Left renal pelvis (tissue), 4 donors: ENCODE measurements at regions not wholly inside any gene's neighbourhood (a gene's known extent, or its start where the extent isn't known, plus 50 kb on each side); places are given as distances from the start of the nearest gene placed in this dataset.
"Not testable (repeated sequence)": the region's sequence is repeated elsewhere in the genome, so short reads cannot be mapped to it uniquely, and the experiment has no call there.

Experiments
- DNase-seq, 4 donors: peaks; one replicate each; pipeline ENCODE4 v3.0.0-alpha.2; 2013; ENCODE audit warnings: low read depth in 4 of 4, low spot score in 3 of 4

GRCh38 chr4:31674313-31674947, 954.3 kb downstream of the PCDH7 start:
- no peak for DNase-seq

DNA sequence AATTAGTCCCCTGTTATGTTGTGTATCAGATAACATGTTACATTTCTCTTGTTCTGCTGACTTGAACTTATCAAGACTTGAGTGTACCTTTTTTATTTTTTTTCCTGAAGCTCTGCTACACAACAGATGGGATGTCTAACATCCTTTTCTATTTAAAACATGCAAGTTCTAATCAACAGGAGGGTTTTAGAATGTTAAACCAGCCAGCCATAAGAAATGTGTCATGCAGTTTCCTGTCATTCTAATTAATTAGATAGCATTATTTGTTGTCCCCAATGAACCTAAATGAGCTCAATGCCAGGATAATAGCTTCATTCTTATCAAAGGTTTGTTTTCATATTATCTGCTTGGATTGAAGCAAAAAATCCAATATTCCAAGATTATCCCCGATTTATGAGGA, 958.2 kb downstream of the PCDH7 start:
- DNase-seq: no peak

- no peak for DNase-seq
Measured at GRCh38 chr4:31682796-31683195, 962.6 kb downstream of the PCDH7 start.

DNA sequence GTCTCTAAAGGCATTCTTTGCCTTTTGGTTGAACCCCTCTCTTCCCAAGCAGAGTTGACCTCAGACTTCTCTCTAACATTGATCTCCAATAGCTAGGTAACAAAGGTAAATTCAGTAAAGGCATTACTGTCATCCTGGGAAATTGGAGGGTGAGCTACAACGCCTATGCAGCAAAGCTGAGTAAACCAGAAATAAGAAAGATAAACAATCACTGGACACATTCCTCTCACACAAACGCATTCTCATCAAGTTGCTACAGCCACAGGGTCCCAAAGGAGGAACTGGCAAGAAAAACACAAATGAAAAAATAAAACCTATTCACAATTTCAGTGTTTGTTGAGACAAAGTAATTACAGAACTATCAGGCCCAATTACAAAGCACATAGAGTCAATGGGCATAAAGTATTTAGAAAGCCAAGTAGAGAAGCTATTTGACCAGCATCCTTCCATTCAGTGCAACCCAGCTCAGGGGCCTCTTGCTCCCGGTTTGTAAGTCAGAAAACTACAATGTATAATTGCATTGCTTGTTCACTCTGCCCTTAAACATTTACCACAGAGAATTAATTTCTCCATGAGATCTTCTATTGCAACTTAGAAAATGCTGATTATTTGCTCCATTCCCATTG, 967.7 kb downstream of the PCDH7 start:
- no peak for DNase-seq

- no peak for DNase-seq
Measured at GRCh38 chr4:31692399-31692940, 972.3 kb downstream of the PCDH7 start.

- DNase-seq: no peak
Measured at GRCh38 chr4:31701256-31701655, 981.1 kb downstream of the PCDH7 start.

DNA sequence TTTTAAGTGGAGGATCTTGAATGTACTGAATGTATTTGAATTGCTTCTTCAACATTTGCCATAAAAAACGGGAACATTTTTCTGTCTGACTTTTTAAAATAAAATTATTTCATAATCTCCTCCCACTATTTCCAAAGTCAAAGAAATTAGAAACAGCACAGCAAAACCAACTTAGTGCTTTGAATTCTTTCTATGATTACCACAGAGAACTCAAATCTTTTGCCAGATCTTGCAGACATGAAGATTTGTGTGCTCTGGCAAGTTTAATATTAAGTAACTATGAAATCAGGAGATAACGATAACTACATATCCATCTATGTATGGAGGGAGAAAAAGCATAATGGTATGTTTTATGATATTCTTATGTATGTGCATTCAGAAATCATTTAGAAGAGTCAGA, 982.2 kb downstream of the PCDH7 start:
- no peak for DNase-seq

DNA sequence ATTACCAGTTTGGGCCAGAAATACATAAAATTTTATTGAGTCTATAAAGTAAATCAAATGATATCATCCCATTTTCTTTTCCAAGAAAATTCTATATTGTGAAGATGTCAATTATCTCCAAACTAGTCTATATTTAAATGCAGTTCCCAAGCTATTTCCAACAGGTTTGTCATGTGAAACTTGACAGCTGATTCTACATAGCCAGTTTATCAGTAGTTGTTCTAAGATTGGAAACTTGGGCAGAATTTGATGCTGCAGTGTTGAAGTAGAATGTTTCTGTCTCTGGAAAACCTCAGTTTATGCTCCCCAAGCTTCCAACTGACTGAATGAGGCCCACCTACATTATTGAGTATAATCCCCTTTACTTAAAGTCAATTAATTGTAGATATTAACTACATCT, 994.1 kb downstream of the PCDH7 start:
- DNase-seq: no peak

GRCh38 chr4:31715302-31715701, 995.1 kb downstream of the PCDH7 start:
- no peak for DNase-seq

DNA sequence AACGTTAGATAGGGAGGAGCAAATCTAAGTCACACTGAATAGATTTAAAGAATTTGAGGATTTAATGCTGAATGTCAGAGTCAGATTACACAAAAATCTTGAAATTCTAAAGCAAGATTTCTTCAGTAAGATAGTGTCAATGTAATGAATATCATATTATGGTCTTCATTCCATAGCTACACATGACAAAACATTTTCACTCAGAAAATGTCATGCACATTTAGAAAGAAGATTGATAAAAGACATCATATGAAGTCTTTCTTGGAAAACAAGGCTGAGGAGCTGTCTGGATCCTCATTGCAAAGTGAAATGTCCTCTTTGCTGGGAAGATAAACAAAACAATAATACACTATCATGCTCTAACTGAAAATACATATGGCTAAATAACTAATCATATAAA, 1006.9 kb downstream of the PCDH7 start:
- no peak for DNase-seq

DNA sequence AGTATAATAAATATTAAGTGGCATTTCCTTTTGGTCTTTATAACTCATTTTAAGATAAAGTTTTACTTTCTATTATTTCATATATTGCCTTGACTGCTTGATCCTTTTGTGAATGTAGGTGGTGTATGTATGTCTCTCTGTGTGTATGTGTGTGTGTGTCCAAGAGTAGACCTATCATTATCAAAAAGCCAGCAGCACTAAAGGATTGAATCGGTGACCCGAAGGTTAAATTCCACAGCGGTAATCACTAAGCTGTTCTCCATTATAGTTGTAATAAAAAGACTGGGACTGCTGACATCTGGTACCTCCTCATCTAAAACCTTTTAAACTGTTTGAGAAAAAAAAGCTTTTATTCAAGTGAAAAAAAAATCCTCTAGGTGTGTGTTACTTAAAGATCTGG, 1014.8 kb downstream of the PCDH7 start:
- DNase-seq: no peak

DNA sequence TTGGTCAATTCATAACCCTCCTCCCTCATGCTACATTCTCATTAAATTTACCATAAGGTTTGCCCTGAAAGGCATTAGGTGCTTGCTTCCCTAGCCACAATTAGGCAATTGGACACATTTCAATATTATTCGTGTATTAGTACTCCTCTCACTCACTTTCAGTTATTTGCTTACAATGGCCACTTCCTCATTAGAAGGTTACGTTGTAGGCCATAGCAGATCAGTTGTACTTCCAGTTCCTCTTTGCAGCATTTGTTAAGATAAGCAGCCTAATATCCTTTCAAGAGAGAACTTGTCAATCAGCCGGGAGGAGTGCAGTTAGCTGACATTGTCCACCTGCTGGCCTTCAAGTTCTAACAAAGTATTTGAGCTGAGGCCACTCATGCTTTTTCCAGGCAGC, 1017.2 kb downstream of the PCDH7 start:
- no peak for DNase-seq

DNA sequence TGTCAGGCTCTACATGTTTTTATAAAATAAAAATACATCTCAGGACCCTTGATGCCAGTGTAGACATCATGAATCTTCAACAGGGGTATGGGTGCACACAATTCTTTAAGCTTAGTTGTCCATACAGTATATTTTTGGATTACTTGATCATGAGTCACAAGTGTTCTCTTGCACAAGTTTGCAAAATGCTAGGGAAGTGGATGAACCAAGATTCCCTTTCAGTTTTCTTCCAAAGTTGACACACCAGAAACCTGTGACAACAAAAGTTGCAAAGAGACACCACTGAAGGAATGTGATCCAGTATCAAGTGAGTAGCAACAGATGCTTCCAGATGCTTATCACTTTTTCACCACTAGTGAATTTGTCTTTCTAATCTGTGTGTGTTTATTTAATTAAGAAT, 1021.2 kb downstream of the PCDH7 start:
- DNase-seq: no peak

DNA sequence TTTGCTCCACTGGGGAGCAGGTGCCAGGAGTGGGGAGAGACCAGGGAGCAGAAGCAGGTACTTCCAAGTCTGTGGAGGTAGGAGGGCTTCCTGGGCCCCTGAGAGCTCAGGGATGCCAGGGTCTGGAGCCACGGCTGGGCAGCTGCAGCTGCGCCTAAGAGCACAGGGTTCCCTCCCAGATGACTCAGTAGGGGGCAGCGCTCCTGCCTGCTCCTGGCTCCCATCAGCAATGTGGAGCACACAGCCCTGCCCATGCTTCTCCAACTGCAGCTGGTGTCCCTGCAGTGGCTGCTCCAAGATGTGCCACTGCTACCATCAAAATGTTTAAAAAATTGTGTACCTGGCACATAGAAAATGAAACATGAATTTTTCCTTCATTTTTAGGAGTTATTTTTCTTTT, 1028.2 kb downstream of the PCDH7 start:
- DNase-seq: no peak

DNA sequence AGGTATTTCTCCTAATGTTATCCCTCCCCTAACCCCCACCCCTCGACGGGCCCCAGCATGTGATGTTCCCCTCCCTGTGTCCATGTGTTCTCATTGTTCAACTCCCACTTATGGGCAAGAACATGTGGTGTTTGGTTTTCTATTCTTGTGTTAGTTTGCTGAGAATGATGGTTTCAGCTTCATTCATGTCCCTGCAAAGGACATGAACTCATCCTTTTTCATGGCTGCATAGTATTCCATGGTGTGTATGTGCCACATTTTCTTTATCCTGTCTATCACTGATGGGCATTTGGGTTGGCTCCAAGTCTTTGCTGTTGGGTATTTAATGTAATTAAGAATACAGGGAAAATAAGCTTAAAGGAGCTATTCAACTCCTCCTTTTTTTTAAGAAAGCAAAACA, 1030.4 kb downstream of the PCDH7 start:
- DNase-seq: not testable (repeated sequence)

DNA sequence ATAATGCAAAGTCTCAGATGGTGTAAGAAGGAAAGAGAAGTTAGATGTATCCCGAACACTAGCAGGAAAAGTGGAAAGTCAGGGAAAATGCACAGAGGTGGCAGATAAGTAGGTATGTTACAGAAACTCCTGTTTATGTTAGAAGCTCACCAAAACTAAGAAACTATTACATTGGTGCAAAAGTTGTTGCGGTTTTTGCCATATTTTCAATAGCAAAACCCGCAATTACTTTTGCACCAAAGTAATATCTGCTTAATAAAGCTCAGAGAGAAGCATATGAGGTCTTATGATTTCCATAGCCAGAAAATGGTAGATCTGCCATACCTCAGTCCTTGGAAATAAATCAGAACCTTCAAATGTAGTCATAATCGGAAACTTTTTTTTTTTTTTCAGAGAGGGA, 1035.6 kb downstream of the PCDH7 start:
- no peak for DNase-seq

DNA sequence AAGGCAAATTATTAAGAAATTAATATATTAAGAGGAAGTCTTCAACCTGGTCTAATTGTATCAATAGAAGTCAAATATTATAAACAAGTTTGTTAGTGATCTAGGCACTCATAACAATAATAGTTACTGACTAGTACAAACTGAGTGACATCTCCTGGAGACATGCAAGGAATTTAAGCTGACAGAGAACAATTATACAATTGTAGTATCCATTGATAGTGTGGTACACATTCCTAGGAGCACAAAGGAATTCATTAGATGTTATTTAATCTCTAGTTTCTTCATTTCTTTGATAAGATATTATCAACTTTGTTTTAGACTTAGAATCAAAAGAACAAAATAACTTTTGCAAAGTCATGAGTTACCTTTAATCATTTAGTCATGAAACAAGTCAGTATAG, 1048.6 kb downstream of the PCDH7 start:
- DNase-seq: no peak

DNA sequence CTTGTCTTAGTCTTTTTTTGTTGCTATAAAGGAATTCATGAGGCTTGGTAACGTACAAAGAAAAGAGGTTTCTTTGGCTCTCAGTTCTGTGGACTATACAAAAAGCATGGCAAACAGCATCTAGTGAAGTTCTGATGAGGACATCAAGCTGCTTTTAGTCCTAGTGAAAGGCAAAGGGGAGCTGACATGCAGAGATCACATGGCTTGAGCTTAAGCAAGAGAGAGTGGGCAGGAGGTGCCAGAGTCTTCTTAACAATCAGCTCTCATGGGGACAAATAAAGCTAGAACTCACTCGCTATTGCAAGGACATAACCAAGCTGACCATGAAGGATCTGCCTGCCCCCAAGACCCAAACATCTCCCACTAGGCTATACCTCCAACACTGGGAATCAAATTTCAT, 1063.1 kb downstream of the PCDH7 start:
- no peak for DNase-seq

DNA sequence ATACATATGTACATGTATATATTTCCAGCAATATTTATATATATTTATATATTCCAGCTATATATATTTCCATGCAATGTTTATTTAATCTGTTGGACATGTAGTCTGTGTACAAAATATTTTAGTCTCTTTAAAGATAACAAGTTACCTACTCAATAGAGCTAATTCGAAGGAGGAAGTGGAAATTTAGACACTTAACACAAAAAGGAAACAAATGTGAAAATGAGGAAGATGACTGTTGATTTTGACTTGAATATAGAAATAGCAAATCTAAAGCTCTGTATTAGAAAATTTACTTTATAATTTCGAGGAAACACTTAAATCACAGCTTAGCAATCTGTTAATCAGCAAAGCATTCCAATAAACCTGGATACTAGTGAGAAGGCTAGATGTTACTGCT, 1064.4 kb downstream of the PCDH7 start:
- no peak for DNase-seq

DNA sequence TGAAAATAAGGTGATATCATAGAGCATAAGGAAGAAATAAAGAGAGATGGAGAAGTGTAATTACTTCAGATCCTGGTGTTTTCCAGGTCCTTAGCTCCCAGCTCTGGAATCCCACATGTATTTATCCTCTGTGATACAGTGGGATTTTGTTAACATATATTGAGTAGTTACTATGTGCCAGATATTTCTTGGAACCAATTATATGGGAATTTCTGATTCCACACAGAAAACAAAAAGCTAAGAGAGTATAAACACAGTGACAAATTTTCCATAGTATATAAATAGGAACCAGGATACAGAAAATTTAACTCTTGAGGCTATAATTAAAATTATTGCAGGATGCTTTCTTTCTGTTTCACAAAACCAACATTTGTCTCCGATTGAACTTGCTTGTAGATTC, 1067.5 kb downstream of the PCDH7 start:
- DNase-seq: no peak

DNA sequence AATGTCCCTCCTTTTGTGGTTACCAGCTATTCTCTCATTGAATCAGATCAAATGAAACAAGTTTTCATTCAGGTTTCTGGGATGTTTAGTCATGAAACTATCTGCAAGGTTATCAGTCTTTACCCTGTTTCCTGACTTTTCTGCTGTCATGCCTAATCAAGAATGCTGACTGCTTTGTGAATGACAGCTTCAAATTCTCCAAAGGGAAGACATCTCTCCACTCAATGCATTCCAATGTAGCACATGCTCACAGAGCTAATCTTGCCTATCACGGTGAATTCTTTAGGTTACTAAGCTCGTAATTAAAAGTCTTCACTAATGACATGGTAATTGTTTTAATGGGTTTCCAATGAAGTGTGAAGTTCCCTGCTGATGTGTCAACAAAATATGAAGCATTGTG, 1068.5 kb downstream of the PCDH7 start:
- DNase-seq: no peak

DNA sequence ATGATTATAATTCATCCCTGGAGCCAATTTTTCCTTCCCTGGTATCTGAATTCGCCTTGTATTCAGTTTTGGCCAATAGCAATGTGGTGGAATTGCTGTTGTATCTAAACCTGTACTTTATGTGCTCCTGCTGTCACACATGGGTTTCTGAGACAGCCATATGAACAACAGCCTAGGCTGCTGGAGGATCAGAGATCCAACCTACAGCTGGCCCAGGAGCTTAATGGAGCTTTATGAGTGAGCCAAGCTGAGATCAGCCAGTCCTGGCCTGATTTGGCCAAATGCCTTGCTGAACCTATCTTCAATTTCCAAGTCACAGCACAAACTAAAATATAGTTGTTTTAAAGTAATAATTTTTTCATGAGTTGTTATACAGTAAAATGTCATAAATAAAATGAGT, 1071.5 kb downstream of the PCDH7 start:
- DNase-seq: no peak

DNA sequence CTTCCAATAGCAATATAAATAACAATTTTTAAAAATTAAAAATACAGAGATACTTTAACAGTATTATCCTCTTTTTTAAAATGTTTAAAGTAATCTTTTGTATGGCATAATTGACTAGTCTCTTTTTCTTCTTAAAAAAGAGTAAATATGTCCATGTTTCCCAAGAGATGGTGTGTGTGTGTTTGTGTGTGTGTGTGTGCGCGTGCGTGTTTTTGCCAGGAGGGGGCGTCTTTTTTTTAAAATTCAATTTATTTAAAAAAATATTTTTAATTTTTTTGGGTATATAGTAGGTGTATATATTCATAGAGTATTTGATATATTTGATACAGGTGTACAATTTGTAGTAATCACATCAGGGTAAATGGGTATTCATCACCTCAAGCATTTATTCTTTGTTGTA, 1073.7 kb downstream of the PCDH7 start:
- DNase-seq: no peak
